CD4-positive, alpha-beta T cell treated with Interleukin-12 subunit alpha and Interleukin-12 subunit beta, for 1 hour (primary cell): ENCODE measurements at regions not wholly inside any gene's neighbourhood (a gene's known extent, or its start where the extent isn't known, plus 50 kb on each side); places are given as distances from the start of the nearest gene placed in this dataset.
"Not testable (repeated sequence)": the region's sequence is repeated elsewhere in the genome, so short reads cannot be mapped to it uniquely, and the experiment has no call there.

ENCODE experiments used
- DNase-seq: peaks from one replicate; pipeline ENCODE4 v3.0.0-alpha.2; 2020

DNA sequence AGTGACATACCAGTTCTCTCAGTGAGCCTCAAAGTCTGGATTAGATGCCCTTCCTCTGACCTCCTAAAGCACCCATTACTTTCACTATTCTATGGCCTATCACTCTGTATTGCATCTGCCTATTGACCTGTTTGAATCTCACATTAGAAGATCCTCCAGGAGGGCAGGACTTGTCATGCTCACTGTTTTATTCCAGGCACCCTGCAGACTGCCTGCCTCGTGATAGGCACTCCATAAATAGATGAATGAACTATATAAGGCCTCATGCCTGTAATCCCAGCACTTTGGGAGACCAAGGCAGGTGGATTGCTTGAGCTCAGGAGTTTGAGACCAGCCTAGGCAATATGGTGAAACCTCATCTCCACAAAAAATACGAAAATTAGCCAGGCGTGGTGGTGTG lies 160.1 kb upstream of the CADM1 start:
- DNase-seq: no peak

DNA sequence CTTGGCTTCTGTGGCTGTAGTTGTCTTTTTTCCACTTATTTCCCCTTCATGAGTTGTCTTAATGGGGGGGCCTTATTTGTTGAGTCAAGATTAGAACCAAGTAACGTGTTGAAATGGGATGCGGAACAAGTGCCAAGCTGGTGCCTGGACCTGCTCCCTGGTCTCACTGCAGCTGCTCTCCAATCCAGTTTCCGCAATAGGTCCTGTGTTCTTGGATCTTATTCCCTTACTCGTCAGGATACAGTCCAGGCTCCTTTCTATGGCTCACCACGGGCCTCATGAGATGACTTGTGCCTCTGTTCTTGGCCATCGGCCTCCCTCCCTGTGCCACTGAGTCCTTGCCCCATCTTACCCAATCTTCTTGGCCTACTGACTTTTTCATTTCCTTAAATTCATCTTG lies 159.6 kb upstream of the CADM1 start:
- no peak for DNase-seq

DNA sequence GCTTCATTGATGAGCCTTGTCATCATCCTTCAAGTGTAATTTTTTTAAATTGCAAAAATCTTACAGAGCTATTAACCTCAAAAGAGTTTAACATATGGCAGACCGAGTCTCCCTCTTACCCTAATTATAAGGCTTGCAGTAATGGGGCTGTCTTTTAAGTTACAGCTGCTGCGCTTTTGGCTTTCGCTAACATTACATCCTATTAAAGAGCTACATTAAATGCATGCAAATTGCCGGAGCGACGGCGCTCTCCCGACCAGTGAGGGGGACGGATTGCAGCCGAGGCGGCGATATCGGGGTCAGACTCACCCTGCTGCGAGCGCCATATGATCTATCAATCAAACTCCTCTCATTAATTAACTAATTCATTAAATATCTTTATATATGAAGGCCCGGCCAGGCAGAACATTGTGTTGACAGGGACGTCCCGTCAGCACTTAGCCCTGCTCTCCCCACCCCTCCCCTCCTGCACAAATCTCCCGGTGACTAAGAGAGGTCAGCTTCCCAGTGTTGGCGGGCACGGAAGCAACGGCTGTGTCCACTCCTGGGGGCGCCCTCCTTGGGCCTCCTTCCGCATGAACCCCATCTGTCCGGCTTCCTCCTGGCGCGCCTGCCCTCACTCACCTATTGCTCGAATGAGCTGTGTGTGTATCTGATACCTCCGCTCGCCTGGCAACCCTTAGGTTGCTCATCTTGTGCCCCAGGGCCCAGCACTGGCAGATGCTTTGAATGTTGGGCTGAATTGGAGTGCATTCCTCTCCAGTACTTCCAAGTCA lies 156.0 kb upstream of the CADM1 start:
- no peak for DNase-seq

DNA sequence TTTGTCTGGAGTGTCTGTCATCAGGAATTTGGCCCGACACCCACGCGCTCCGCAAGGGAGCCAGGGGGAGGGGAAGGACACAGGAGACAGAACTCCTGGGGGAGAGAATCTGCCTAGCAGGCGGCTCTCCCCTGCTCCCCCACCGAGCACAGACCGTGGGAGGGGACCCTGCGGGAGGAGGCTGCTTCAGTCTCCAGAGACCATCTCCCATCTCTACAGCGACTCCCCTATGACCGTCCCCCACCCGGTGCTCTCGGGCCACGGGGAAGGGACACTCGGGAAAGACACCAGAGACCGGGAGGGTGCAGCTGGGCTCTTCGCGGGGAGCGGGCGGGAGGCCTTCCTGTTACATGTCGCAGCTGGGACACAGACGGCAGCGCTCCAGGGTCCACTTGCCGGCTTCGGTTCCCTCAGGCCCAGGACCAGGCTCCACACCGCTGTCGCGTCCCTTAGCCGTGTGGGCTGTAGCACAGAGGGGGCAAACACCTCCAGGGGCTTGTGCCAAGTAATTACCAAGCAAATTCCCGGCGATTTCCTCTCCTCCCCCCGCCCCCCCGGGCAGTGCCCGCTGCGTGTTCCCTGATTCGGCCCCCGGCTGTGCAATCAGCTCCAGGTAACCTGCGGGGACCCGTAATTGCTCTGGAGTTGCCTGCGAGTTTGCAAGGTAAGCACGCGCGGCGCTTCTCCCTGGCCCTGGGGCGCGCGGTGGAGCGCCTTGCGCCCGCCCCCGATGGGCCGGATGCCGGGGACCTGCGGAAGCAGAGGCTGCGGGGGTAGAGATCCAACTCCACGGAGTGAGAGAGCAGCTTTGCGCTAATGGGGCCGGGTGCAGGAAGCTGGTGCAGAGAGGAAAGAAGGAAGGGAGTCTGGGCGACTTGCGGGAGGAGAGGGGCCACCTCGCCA lies 155.1 kb upstream of the CADM1 start:
- no peak for DNase-seq

DNA sequence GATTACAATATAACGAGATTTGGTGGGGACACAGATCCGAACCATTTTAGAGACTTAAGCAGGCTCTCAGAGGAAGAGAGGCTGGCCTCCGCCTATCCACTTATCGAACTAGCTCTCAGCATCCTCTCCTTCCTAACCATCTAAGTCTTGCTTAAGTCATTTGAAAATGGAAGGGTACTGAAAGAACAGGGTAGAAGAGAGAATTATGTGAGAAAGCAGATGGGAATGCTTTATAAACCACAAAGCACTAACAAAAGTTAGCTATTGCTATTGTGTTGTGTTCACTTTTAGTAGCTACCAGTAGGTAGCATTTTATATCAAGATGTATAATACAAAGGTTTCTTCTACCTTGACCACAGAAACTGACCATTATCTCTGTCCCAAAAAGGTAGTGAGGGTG lies 153.4 kb upstream of the CADM1 start:
- no peak for DNase-seq

DNA sequence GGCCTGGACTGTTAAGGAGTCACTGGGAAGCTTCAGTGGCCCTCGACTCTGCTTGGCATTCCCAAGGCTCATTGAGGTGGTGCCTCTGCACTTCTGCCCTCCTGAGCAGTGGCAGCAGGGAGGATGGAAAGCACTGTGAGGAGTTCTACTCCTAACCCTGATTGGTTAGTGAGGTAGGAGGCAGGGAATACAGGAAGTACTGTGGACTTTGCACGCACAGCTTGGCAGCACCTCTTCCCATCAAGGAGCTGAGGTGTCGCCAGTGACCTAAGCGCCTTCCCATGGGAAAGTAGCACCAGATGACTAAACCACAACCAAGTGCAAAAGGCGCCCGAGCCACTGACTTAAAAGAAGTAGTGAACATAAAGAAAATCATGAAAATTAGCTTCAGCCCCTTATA lies 152.5 kb upstream of the CADM1 start:
- DNase-seq: no peak

DNA sequence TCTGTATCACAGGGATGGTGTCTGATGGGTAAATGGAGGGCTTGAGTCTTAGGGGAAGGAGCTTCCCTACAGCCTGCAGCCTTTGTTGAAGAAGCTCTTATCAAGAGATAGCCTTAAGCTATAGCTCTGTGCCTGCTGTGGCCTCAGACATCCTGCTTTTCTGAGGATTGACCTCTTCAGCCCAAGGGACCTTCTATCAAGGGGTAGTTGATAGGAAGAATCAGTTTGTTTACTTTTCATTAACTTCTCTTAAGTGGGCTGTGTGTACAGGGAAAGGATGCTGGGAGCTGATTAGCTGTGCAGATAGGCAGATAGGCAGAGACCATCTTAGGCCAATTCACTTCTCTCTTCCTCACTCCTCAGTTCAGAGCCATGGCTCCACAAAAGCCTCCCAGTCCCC lies 151.8 kb upstream of the CADM1 start:
- DNase-seq: no peak

DNA sequence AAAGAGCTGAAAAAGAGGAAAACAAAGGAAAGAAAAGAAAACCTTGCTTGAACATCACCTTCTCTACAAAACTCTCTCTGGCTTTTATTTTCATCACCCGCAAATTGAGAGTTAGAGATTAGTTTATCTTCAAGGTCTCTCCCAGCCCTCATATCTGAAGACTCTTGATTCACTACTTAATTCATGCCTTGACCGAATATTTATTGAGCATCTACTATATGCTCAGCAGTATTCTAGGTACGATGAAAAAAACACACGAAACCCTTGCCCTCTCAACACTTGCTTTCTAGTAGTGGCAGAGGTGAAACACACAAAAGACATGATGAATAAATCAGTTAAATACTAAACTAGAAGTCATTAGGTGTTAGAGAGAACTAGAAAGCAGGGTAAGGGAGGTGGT lies 150.6 kb upstream of the CADM1 start:
- DNase-seq: no peak

DNA sequence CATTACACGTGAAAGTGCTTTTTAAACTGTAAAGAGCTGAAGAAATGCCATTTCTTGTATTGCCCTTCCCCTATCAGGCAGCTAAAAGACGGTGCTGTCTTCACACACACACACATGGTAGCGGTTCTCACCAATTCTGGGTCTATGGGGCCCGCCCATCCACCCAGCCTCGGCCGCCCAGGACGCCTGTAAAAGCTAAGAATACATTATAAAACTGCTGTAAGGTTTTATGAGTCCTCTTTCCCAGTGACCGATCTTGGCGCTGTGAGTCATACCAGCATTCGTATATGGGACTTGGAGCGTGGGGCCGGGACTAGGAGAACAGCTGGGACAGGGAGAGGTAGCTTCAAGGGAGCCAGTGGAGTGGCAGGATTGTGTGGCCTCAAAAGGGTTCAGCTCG lies 149.7 kb upstream of the CADM1 start:
- no peak for DNase-seq

DNA sequence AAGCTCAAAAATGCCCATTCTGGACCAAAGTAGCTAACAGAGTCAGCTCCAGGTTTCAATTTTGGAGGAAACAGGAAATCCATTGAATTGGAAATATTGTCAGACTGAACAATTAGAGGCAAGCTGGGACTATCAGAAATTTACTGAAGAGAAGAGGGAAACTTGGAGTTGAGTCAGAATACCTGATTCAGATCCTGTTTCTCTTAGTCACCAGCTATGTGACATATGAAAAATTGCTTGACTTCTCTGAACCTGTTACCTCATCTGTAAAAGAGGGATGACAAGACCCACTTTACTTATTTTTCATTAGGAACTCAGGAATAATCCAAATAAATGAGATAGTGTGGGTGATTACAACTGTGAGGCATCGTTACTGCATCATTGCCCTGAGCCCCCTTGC lies 148.9 kb upstream of the CADM1 start:
- no peak for DNase-seq

DNA sequence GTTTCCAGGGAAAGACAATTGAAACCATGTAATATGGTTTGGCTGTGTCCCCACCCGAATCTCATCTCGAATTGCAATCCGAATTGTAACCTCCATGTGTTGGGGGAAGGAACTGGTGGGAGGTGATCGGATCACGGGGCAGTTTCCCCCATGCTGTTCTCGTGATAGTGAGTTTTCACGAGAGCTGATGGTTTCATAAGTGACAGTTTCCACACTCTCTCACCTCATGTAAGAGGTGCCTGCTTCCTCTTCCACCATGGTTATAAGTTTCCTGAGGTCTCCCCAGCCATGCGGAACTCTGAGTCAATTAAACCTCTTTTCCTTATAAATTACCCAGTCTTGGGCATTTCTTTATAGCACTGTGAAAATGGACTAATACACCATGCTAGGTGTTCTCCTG lies 148.3 kb upstream of the CADM1 start:
- no peak for DNase-seq

DNA sequence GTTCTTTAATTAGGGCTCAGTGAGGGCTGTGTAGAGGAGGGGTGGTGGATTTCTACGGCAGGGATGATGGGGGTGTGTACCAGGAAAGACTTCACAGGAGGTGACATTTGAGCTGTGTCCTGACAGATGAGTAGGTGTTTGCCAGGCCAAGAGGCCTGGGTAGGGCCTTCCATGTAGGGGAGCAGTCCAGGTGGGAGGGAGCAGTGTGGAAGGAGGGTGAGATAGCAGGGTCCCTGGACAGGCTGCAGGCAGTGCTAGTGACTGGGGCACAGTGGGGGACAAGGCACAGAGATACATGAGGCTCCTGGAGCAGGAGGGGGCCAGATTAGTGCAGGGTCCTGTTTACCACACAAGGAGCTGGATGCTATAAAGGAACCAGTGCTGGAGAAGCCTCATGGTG lies 147.9 kb upstream of the CADM1 start:
- no peak for DNase-seq

DNA sequence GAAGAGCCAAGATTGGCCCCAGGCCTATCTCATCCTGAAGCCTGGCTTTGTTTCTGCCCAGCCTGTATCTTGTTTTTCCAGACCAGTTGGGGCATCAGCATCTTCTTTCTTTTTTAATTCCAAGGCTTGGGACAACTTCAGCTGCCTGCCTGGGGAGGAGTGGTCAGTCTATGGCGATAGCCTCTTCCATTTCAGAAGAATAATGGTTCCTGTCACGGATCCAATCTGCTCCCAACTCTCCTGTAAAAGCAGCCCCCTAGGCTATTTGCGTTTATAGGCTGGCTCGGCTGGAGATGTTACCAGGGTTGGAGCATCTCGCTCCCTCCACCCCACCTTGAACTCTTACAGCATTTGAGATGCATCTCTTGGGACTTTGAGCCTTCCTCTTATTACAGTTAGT lies 145.2 kb upstream of the CADM1 start:
- no peak for DNase-seq

DNA sequence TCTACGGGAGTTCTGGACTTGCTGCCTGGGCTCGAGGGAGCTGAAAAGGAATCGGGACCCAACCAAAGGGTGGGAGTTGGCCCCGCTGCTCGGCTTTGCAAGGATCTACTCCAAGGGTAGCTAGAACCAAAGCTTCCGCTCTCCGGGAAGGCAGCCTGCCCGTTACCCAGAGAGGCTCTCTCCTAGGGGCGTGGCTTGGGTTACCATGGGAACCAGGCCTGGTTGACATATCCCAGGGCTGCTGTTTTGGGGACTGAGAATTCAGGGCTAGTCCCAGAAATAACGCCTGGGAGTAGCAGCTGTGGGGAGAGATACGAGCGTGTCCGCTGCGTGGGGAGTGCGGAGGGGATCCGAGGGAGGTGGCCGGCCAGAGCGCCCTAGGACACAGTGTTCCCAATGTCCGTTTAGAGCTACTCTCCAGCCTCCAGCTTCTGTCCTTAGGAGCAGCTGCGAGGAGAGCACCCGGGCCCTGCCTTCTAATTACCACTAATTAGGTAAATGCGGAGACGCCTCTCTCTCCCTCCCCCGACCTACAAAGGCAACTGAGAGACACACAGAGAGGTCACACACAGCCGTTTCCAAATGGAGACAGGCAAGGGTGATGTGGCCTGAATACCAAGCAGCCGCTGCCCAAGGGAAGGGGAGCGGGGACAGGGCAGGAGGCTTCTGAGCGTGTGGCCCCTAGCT lies 141.6 kb upstream of the CADM1 start:
- DNase-seq: no peak

DNA sequence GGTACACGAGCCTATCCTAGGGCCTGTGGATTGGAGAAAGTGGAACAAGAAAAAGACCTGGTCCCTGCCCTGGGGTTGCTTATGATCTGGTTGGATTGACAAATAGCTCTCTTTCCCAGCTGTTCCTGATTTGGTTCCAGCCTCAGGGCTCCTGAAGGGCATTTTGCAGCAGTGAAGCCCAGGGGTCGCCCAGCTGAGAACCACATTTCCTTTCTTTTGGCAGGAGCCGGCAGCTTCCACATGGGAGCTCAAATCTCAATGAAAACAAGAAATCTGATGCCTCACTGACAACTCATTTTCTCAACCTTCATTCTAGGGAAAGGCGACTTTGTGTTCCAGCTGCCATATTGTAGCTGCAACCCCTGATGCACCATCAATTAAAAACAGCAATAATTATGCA lies 140.6 kb upstream of the CADM1 start:
- DNase-seq: no peak

DNA sequence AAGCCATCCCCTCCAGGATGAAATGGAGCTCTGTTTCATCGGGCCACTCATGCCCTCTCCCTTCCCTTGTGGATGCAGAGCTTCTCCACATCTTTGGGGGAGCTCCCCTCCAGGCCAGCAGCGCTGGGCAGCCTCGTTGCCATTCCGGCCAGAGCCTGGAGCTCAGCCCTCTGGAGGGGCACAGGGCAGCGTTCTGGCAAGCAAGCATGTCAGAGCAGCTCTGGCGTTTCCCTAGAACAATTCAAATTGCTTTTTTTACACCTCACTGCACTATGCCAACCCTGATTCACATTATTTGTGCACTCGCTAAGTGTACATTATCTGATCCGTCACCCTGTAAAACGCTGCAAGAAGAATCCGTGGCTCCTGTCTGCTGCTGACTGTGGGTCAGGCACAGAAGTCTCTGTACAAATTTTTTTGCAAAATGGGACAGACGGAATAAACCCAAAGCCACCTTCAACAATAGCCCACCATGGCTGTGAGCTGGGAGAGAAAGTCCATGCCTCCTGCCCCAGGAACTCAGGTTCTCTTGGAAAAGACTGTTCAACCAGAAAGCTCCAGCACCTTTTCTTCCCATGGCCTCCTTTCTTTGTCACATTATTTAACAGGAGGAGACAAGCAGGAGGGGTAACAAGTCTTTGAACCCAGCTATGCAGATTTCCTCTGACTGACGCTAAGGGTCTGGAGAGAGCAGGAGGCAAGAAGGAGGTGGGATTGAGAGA lies 139.5 kb upstream of the CADM1 start:
- no peak for DNase-seq

DNA sequence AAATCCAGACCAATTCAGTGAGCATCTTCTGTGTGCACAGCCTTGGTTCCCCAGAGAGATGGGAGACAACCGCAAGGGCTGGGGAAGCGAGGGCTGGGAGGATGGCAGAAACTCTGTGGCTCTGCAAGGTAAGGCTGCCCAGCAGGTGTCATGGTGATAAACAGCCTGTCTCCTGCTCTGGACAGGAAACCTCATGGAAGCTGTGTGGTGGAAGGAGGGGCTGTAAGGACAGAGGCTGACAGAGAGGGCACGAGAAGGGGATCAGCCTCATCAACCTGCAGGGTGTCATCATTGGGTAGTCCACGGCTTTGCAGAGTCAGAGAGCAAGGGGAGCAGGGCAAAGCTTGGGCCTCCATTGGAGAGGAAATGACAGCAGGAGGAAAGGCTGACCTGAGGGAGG lies 138.4 kb upstream of the CADM1 start:
- DNase-seq: no peak

DNA sequence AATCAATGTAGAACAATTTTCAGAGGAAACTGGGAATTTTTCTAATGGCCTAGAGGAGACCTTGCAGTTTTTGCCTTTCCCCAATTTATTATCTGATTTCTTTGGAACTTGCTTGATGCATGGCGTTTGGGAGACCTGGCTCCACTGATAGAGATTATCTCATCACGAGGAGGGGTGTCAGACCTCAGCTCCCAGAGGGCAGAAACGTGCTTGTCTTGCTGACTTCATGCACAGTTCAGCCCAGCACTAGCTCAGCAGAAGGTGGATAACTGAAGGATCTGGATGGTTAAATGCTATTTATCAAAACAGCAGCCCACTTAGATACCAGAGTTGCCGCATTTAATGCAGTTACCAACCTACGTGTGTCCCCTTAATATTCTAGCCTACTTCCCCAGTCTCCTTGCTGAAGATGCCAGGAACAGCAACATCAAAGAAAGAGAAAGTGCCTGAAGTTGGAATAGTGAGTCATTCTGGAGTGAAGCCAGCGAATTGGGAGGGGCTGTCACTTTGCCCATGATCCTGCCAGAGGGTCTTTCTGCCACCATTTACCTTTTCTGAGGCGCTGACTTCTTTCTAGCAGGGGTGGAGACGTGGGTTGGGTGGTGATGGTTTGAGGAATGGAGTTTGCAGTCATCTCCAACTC lies 133.5 kb upstream of the CADM1 start:
- no peak for DNase-seq

DNA sequence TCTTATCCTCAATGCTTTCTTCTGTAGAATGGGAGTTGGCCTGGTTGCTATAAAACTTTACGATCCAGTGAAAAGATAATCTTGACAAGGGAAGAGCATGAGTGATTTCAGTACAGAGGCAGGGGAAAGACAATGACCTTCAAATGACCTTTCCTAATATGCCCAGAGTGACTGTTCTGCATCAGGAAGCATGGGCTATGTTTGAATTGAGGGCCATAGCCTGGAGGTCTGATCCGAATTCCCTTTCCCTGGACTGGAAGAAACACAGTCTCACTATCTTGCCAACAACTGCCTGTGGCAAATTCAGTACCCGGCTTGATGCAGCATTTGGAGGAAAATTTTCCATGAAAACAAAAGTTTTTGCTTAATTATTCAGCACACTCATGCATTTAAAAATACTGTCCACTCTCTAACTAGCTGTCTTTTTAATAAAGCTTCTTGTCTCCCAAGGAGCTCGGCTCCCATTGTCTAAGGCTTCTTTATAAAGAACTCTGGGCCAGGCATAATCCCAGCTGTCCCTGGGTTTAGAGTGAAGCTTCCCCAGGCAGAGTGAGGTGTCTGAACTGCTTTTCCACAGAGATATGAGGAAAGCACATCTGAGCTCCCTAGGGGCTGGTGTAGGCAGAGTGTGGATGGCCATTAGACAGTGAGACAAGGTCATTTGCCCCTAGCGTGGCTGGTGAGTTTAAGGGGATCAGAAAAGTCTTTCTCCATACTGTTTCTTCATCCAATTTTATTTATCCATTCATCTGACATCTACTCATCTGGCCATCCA lies 132.7 kb upstream of the CADM1 start:
- no peak for DNase-seq

DNA sequence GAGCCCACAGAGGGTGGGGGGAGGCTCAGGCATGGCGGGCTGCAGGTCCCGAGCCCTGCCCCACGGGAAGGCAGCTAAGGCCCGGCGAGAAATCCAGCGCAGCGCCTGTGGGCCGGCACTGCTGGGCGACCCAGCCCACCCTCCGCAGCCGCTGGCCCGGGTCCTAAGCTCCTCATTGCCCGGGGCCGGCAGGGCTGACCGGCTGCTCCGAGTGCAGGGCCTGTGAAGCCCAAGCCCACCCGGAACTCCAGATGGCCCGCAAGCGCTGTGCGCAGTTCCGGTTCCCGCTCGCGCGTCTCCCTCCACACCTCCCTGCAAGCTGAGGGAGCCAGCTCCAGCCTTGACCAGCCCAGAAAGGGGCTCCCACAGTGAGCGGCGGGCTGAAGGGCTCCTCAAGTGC lies 129.8 kb upstream of the CADM1 start:
- not testable (repeated sequence) for DNase-seq

DNA sequence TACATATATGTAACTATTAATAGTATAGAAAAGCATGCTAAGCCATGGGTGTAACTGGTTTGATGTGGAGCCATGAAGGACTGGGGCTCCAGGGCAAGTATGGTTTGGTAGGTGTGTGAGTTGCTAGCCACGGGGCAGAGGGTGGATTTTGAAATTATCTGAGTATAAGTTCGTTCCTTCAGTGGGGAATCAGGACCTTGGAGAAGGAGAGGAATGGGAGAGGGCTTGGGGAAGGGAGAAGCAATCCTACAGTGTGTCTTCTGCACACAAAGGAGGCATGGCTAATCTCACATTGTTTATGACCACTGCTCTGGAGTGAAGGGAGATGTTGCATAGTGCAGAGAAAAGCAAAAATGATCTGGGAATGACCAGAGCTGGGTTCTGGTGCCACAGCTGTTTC lies 127.8 kb upstream of the CADM1 start:
- DNase-seq: no peak

DNA sequence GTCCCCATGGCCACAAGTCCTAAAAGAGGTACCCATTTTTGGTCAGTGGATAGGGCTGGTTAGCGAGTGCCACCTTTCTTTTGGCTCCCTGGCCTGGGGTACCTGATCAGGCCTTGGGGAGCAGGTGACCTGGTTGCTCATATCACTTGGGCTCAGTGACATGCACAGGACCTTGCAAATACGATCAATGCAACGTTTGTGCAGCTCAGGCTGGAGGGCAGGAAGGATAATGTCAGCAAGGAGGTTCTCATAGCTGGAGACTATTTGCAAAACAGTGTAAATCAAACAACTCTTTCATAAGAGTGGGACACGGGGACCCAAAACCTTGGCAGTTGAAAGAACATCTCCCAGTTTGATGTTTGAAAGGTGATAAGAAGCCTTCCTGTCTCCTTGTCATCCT lies 127.4 kb upstream of the CADM1 start:
- DNase-seq: no peak
